Activated T-cell treated with anti-CD3 and anti-CD28 coated beads, Interleukin-2, amount 50 U/mL, for 24 hours (primary cell): ENCODE measurements at regions not wholly inside any gene's neighbourhood (a gene's known extent, or its start where the extent isn't known, plus 50 kb on each side); places are given as distances from the start of the nearest gene placed in this dataset.
"Not testable (repeated sequence)": the region's sequence is repeated elsewhere in the genome, so short reads cannot be mapped to it uniquely, and the experiment has no call there.

Experiments used
- DNase-seq: peaks from one replicate; pipeline ENCODE4 v3.0.0-alpha.2; 2020
- H3K27ac Mint-ChIP-seq: 2 replicates; pipeline ENCODE4 v1.8.0; 2020; ENCODE audit warnings: mild to moderate bottlenecking, mixed read lengths
- H3K27me3 Mint-ChIP-seq: 2 replicates; pipeline ENCODE4 v1.8.0; 2020; ENCODE audit warnings: mixed read lengths
- H3K36me3 Mint-ChIP-seq: 2 replicates; pipeline ENCODE4 v1.8.0; 2020; ENCODE audit warnings: low read depth, mixed read lengths
- H3K4me1 Mint-ChIP-seq: 2 replicates; pipeline ENCODE4 v1.8.0; 2020; ENCODE audit warnings: low read depth, mixed read lengths
- H3K4me3 Mint-ChIP-seq: 2 replicates; pipeline ENCODE4 v1.8.0; 2020; ENCODE audit warnings: mild to moderate bottlenecking, moderate library complexity, mixed read lengths
- H3K9me3 Mint-ChIP-seq: 2 replicates; pipeline ENCODE4 v1.8.0; 2020; ENCODE audit warnings: mixed read lengths

DNA sequence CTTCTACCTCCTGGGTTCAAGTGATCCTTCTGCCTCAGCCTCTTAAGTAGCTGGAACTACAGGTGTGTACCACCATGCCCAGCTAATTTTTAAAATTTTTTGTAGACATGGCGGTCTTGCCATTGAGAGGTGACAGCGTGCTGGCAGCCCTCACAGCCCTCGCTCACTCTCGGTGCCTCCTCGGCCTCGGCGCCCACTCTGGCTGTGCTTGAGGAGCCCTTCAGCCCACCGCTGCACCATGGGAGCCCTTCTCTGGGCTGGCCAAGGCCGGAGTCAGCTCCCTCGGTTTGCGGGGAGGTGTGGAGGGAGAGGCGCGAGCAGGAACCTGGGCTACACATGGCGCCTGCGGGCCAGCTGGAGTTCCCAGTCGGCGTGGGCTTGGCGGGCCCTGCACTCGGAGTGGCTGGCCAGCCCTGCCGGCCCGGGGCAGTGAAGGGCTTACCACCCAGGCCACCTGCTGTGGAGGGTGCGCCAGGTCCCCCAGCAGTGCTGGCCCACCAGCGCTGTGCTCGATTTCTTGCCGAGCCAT, 111.1 kb downstream of the RAP2A start:
- not testable (repeated sequence) for H3K27ac Mint-ChIP-seq, H3K36me3 Mint-ChIP-seq, H3K4me1 Mint-ChIP-seq, H3K9me3 Mint-ChIP-seq, DNase-seq, H3K4me3 Mint-ChIP-seq
- peaks cover 21% of the 10 kb centered on the region for H3K27me3 Mint-ChIP-seq

DNA sequence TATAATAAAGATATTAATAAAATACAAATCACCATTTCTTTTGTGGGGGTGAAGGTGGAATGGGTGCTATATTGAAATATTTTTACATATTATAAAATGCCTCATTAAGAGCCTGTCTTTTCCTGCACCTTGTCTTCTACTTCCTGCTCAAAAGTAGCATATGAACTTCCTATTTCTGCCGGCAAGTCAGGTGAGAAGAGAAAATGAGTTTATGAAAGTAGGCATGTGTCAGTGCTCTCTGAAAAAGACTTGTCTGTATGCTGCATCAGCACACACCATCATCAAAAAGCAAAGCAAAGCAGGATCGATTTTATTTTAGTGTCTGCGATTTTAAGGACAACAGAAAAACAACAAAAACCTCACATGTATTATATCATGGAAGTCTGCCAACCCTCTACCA, 114.2 kb downstream of the RAP2A start:
- no peak for DNase-seq
- peaks cover 22% of the 10 kb centered on the region for H3K27me3 Mint-ChIP-seq
- H3K27ac Mint-ChIP-seq, result no peak overlapping the region
- H3K36me3 Mint-ChIP-seq, result no peaks in the 10 kb centered on the region
- H3K4me3 Mint-ChIP-seq, result no peak overlapping the region
- no peaks in the 10 kb centered on the region for H3K4me1 Mint-ChIP-seq
- no peaks in the 10 kb centered on the region for H3K9me3 Mint-ChIP-seq

- no peak overlapping the region for H3K27ac Mint-ChIP-seq
- H3K9me3 Mint-ChIP-seq, result no peaks in the 10 kb centered on the region
These were observed 114.7 kb downstream of the RAP2A start for GRCh38 chr13:97548711-97549110.

GRCh38 chr13:97549201-97549600, 115.2 kb downstream of the RAP2A start:
- H3K27ac Mint-ChIP-seq, result no peak overlapping the region
- peaks cover 18% of the 10 kb centered on the region for H3K27me3 Mint-ChIP-seq
- no peaks in the 10 kb centered on the region for H3K9me3 Mint-ChIP-seq
- H3K36me3 Mint-ChIP-seq, result no peaks in the 10 kb centered on the region
- H3K4me1 Mint-ChIP-seq, result no peaks in the 10 kb centered on the region
- no peak overlapping the region for H3K4me3 Mint-ChIP-seq
- no peak for DNase-seq

More at GRCh38 chr13:97548711-97549110, 114.7 kb downstream of the RAP2A start:
- no peak overlapping the region for H3K4me3 Mint-ChIP-seq
- peaks cover 20% of the 10 kb centered on the region for H3K27me3 Mint-ChIP-seq
- H3K4me1 Mint-ChIP-seq, result no peaks in the 10 kb centered on the region
- H3K36me3 Mint-ChIP-seq, result no peaks in the 10 kb centered on the region
- no peak for DNase-seq

DNA sequence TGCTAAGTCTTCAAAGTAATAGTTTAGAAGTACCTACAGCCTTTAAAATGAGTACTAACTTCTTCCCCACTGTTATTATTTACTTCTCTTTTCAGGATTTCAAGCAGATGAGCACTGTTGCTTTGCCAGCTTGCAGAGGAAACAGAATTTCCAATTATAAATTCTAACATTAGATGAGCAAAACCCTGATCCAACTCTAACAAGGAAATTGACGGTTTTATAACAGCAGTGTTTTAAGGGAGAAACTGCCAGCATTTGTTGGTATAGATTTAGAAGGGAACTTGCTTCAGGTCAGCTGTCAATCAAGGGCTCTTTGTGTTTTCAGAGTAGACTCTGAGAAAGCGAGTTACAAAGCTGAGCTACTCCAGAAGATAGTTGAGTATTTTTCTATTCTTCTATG, 120.5 kb downstream of the RAP2A start:
- Mint-ChIP-seq H3K27me3 (peaks cover 5% of the 10 kb centered on the region), H3K4me1 (no peaks in the 10 kb centered on the region), H3K27ac (no peak overlapping the region), H3K36me3 (no peaks in the 10 kb centered on the region), H3K4me3 (no peak overlapping the region), H3K9me3 (no peaks in the 10 kb centered on the region)
- DNase-seq, result no peak

- Mint-ChIP-seq H3K27ac (no peak overlapping the region), H3K4me1 (no peaks in the 10 kb centered on the region), H3K9me3 (no peaks in the 10 kb centered on the region), H3K4me3 (no peak overlapping the region), H3K27me3 (peaks cover 5% of the 10 kb centered on the region), H3K36me3 (no peaks in the 10 kb centered on the region)
- DNase-seq, result no peak
These were observed 121.1 kb downstream of the RAP2A start for GRCh38 chr13:97555034-97555433.

DNA sequence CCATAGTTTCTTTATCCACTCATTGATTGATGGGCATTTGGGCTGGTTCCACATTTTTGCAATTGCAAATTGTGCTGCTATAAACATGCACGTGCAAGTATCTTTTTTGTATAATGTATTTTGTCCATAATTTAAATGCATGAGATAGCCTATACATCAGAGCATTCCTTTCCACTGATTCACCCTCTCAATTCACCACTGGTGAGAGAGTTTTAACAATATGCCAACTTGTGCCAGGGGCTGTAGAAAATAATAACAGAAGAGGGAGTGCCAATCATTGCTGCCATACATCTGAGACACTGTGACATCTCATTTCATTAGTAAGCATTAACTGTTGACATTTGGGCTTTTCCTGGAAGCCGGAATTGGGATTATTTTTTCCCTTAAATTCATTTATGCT, 125.1 kb downstream of the RAP2A start:
- no peak for DNase-seq
- Mint-ChIP-seq H3K4me3 (no peak overlapping the region), H3K4me1 (no peaks in the 10 kb centered on the region), H3K27me3 (peaks cover 6% of the 10 kb centered on the region), H3K36me3 (no peaks in the 10 kb centered on the region), H3K9me3 (no peaks in the 10 kb centered on the region), H3K27ac (no peak overlapping the region)

DNA sequence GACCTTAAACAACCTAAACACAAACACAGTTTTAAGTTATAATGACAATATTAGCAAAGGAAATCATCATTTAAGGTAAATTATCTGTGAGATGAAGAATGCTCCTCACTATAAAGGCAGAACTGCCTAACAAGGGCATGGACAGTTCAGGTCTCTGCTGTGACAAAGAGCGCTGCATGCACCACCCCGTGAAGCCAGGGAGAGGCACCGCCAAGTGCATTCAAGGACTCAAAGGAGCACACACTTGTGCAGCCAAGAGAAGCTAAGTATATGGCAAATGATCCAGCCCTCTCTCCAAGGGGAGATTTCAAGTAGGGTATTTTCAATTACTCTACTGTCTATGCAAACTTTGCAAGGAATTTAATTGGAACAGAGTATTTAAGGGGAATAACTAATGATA, 126.0 kb downstream of the RAP2A start:
- H3K4me1 Mint-ChIP-seq, result no peaks in the 10 kb centered on the region
- no peaks in the 10 kb centered on the region for H3K36me3 Mint-ChIP-seq
- peaks cover 9% of the 10 kb centered on the region for H3K27me3 Mint-ChIP-seq

GRCh38 chr13:97561182-97561581, 127.2 kb downstream of the RAP2A start:
- Mint-ChIP-seq H3K4me1 (no peaks in the 10 kb centered on the region), H3K36me3 (no peaks in the 10 kb centered on the region), H3K27me3 (peaks cover 18% of the 10 kb centered on the region), H3K27ac (no peak overlapping the region), H3K4me3 (no peak overlapping the region), H3K9me3 (no peaks in the 10 kb centered on the region)
- DNase-seq, result no peak

More for the DNA sequence above, 126.0 kb downstream of the RAP2A start:
- Mint-ChIP-seq H3K4me3 (no peak overlapping the region), H3K27ac (no peak overlapping the region), H3K9me3 (no peaks in the 10 kb centered on the region)
- no peak for DNase-seq

GRCh38 chr13:97562962-97563361, 129.0 kb downstream of the RAP2A start:
- H3K4me1 Mint-ChIP-seq, result no peaks in the 10 kb centered on the region
- no peak overlapping the region for H3K4me3 Mint-ChIP-seq
- no peak for DNase-seq
- H3K27me3 Mint-ChIP-seq, result peaks cover 29% of the 10 kb centered on the region
- H3K36me3 Mint-ChIP-seq, result no peaks in the 10 kb centered on the region
- no peaks in the 10 kb centered on the region for H3K9me3 Mint-ChIP-seq
- no peak overlapping the region for H3K27ac Mint-ChIP-seq

DNA sequence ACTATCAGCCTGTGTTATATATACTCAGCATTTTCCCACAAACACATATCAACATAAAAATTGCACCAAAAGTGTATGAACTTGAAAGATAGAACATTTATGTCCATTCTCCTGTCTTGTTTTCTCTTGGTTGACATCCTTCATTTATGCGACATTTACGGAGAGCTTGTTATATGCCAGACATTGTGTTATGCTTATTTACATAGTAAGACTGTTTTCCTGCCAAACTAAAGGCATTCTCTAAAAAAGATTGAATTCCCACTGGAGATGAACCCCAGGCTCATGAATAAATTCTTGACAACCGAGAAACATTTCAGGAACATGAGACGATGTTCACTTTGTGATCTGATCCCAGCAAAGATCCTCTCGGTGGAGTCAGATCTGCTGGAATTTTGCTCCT, 131.0 kb downstream of the RAP2A start:
- no peaks in the 10 kb centered on the region for H3K9me3 Mint-ChIP-seq
- H3K36me3 Mint-ChIP-seq, result no peaks in the 10 kb centered on the region
- H3K4me1 Mint-ChIP-seq, result no peaks in the 10 kb centered on the region
- H3K4me3 Mint-ChIP-seq, result no peak overlapping the region
- H3K27ac Mint-ChIP-seq, result no peak overlapping the region
- peaks cover 37% of the 10 kb centered on the region for H3K27me3 Mint-ChIP-seq
- no peak for DNase-seq

DNA sequence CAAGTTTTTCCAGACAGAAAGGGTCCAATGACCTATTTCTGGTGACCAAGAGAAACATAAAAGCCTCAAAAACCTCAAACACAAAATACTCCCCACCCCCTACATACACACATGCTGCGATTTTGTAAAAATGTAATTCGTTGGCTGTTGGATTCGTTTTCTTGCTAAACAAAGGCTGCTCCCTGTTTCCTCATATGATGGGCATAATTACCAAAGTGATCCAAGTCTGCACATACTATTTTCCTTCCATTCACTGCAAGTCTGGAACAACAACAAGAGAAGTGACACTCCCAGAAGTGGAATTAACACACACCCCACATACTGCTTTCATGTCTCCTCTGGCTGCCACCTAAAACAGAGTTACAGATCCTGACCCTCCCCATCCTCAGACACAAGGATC, 131.9 kb downstream of the RAP2A start:
- H3K36me3 Mint-ChIP-seq, result no peaks in the 10 kb centered on the region
- no peak overlapping the region for H3K4me3 Mint-ChIP-seq
- peaks cover 37% of the 10 kb centered on the region for H3K27me3 Mint-ChIP-seq
- H3K9me3 Mint-ChIP-seq, result no peaks in the 10 kb centered on the region
- H3K27ac Mint-ChIP-seq, result no peak overlapping the region
- no peak for DNase-seq
- no peaks in the 10 kb centered on the region for H3K4me1 Mint-ChIP-seq

- Mint-ChIP-seq H3K27me3 (peaks cover 37% of the 10 kb centered on the region), H3K9me3 (no peaks in the 10 kb centered on the region)
These were observed 132.9 kb downstream of the RAP2A start for GRCh38 chr13:97566907-97567306.

DNA sequence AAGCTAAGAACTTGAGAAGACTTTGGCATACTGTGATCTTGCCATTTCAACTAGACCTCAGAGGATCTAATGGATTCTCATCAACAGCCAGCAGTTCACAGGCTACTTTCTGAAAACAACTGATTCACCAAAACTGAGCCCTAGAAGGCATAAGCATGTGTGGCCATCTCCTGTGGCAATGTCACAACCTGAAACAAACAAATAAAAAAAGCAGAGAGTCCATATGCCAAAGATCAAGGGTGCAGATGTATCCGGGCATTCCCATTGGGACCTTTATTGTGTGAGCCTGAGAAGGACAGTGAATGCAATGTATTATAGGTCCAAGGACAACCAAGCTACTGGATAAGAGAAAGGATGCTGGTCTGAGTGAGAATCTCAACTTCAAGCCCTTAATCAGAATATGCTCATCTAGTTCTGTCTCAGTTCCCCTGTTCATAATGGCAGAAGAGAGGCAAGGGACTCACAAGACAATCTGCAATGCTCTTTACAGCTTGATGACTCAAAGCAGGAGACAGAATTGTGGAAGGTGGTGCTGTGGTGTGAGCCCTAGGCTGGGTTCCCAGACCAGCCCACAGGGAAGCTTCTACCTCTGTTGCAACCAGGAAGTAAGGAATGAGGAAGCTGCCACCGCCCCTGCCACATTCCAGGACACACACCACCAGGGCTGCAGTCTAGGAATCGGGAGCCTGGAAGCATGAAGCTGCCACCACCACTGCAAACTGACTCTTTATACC, 133.7 kb downstream of the RAP2A start:
- Mint-ChIP-seq H3K36me3 (no peaks in the 10 kb centered on the region), H3K27me3 (peaks cover 34% of the 10 kb centered on the region), H3K9me3 (no peaks in the 10 kb centered on the region), H3K4me1 (no peaks in the 10 kb centered on the region), H3K4me3 (no peak overlapping the region), H3K27ac (no peak overlapping the region)
- no peak for DNase-seq

More at GRCh38 chr13:97566907-97567306, 132.9 kb downstream of the RAP2A start:
- no peak for DNase-seq
- Mint-ChIP-seq H3K4me1 (no peaks in the 10 kb centered on the region), H3K27ac (no peak overlapping the region), H3K36me3 (no peaks in the 10 kb centered on the region), H3K4me3 (no peak overlapping the region)

DNA sequence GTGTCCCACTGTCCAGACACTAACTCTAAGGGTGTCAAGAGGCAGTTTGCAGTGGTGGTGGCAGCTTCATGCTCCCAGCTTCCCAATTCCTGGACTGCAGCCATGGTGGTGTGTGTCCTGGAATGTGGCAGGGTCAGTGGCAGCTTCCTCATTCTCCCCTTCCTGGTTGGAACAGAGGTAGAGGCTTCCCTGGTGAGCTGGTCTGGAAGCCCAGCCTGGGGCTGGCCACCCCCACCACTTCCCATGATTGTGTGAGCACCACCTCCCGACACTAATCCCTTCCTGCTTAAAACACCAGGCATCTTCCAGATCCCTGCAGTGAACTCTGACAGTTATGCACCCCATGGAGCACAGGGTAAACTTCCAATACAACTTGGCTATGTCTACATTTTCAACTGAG, 134.9 kb downstream of the RAP2A start:
- no peaks in the 10 kb centered on the region for H3K36me3 Mint-ChIP-seq
- H3K27ac Mint-ChIP-seq, result no peak overlapping the region
- H3K4me1 Mint-ChIP-seq, result no peaks in the 10 kb centered on the region
- no peak for DNase-seq
- H3K9me3 Mint-ChIP-seq, result no peaks in the 10 kb centered on the region
- H3K4me3 Mint-ChIP-seq, result no peak overlapping the region
- H3K27me3 Mint-ChIP-seq, result peaks cover 31% of the 10 kb centered on the region
